ENCODE measurements at regions not wholly inside any gene's neighbourhood (a gene's known extent, or its start where the extent isn't known, plus 50 kb on each side); places are given as distances from the start of the nearest gene placed in this dataset.
"Not testable (repeated sequence)": the region's sequence is repeated elsewhere in the genome, so short reads cannot be mapped to it uniquely, and the experiment has no call there.

- H3K27me3 Mint-ChIP-seq = peaks cover 1% of the 10 kb centered on the region
- H3K4me3 Mint-ChIP-seq = no peak overlapping the region
- peaks cover 13% of the 10 kb centered on the region for H3K9me3 Mint-ChIP-seq (ENCODE audit: low read depth)
- no peaks in the 10 kb centered on the region for H3K36me3 Mint-ChIP-seq
- no peaks in the 10 kb centered on the region for H3K4me1 Mint-ChIP-seq (ENCODE audit: low read depth)
- H3K27ac Mint-ChIP-seq = no peak overlapping the region
Measured at GRCh38 chr1:218930472-218931241, 243.0 kb upstream of the LYPLAL1 start.

GRCh38 chr1:218931324-218931723, 242.4 kb upstream of the LYPLAL1 start:
- H3K9me3 Mint-ChIP-seq (ENCODE audit: low read depth) = peaks cover 20% of the 10 kb centered on the region
- H3K4me1 Mint-ChIP-seq (ENCODE audit: low read depth) = no peaks in the 10 kb centered on the region
- H3K27me3 Mint-ChIP-seq = peaks cover 1% of the 10 kb centered on the region
- no peaks in the 10 kb centered on the region for H3K36me3 Mint-ChIP-seq
- H3K27ac Mint-ChIP-seq = no peak overlapping the region
- no peak overlapping the region for H3K4me3 Mint-ChIP-seq

DNA sequence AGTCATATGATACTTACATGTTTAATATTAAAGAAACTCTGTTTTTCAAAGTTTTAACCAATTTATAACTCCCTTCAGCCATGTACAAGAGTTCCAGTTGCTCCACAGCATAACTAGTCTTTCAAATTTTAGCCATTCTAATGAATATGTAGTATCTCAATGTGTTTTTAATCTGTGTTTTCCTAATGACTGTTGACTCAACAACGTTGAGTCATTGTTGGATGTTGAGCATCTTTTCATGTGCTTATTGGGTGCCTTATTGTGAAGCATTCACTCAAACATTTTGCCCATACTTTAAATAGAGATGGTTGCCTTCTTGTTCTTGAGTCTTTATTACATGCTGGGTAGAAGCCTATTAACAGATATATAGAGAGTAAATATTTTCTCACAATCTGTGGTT, 240.2 kb upstream of the LYPLAL1 start:
- H3K4me1 Mint-ChIP-seq (ENCODE audit: low read depth) = no peaks in the 10 kb centered on the region
- H3K27ac Mint-ChIP-seq = no peak overlapping the region
- peaks cover 27% of the 10 kb centered on the region for H3K9me3 Mint-ChIP-seq (ENCODE audit: low read depth)
- H3K36me3 Mint-ChIP-seq = no peaks in the 10 kb centered on the region
- no peaks in the 10 kb centered on the region for H3K27me3 Mint-ChIP-seq
- H3K4me3 Mint-ChIP-seq = no peak overlapping the region

GRCh38 chr1:218935408-218935807, 238.3 kb upstream of the LYPLAL1 start:
- peaks cover 27% of the 10 kb centered on the region for H3K9me3 Mint-ChIP-seq (ENCODE audit: low read depth)
- not testable (repeated sequence) for H3K4me3 Mint-ChIP-seq; H3K27ac Mint-ChIP-seq; H3K4me1 Mint-ChIP-seq (ENCODE audit: low read depth); H3K36me3 Mint-ChIP-seq; H3K27me3 Mint-ChIP-seq

DNA sequence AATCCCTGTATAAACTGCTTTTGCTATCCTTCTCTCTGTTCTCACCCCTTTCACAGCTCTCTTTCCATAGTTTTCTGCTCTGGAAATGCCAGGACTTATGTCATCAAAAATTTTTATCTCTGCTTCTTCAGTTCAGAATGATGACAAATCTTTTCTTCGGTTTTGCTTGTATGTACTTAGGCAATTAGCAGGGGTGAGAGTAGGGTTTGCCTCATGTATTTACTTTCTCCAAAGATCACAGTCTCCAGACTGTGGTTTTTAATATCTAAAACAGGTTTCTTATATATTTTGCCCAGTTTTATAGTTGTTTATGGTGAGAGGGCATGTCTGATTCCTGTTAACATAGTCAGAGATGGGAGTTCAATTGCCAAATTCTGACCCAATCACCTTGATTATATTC, 235.4 kb upstream of the LYPLAL1 start:
- H3K9me3 Mint-ChIP-seq (ENCODE audit: low read depth) = peaks cover 25% of the 10 kb centered on the region
- H3K4me1 Mint-ChIP-seq (ENCODE audit: low read depth) = no peaks in the 10 kb centered on the region
- H3K27ac Mint-ChIP-seq = no peak overlapping the region
- H3K4me3 Mint-ChIP-seq = no peak overlapping the region
- H3K27me3 Mint-ChIP-seq = no peaks in the 10 kb centered on the region
- H3K36me3 Mint-ChIP-seq = no peaks in the 10 kb centered on the region

GRCh38 chr1:218939095-218939494, 234.6 kb upstream of the LYPLAL1 start:
- Mint-ChIP-seq H3K27me3 (no peaks in the 10 kb centered on the region), H3K9me3 (ENCODE audit: low read depth) (peaks cover 21% of the 10 kb centered on the region), H3K4me3 (no peak overlapping the region), H3K36me3 (no peaks in the 10 kb centered on the region), H3K4me1 (ENCODE audit: low read depth) (no peaks in the 10 kb centered on the region), H3K27ac (no peak overlapping the region)

GRCh38 chr1:218942431-218942830, 231.2 kb upstream of the LYPLAL1 start:
- H3K27ac Mint-ChIP-seq = no peak overlapping the region
- H3K4me1 Mint-ChIP-seq (ENCODE audit: low read depth) = no peaks in the 10 kb centered on the region

GRCh38 chr1:218943371-218943770, 230.3 kb upstream of the LYPLAL1 start:
- no peaks in the 10 kb centered on the region for H3K36me3 Mint-ChIP-seq
- H3K27ac Mint-ChIP-seq = no peak overlapping the region
- H3K4me3 Mint-ChIP-seq = no peak overlapping the region
- H3K9me3 Mint-ChIP-seq (ENCODE audit: low read depth) = no peaks in the 10 kb centered on the region
- no peaks in the 10 kb centered on the region for H3K27me3 Mint-ChIP-seq
- H3K4me1 Mint-ChIP-seq (ENCODE audit: low read depth) = no peaks in the 10 kb centered on the region

More at GRCh38 chr1:218942431-218942830, 231.2 kb upstream of the LYPLAL1 start:
- H3K36me3 Mint-ChIP-seq = no peaks in the 10 kb centered on the region
- no peak overlapping the region for H3K4me3 Mint-ChIP-seq
- H3K27me3 Mint-ChIP-seq = no peaks in the 10 kb centered on the region
- no peaks in the 10 kb centered on the region for H3K9me3 Mint-ChIP-seq (ENCODE audit: low read depth)

GRCh38 chr1:218945050-218945449, 228.6 kb upstream of the LYPLAL1 start:
- Mint-ChIP-seq H3K4me1 (ENCODE audit: low read depth) (no peaks in the 10 kb centered on the region), H3K27me3 (no peaks in the 10 kb centered on the region), H3K4me3 (no peak overlapping the region), H3K36me3 (no peaks in the 10 kb centered on the region), H3K27ac (no peak overlapping the region), H3K9me3 (ENCODE audit: low read depth) (no peaks in the 10 kb centered on the region)

GRCh38 chr1:218946147-218946546, 227.5 kb upstream of the LYPLAL1 start:
- H3K36me3 Mint-ChIP-seq = no peaks in the 10 kb centered on the region
- no peaks in the 10 kb centered on the region for H3K27me3 Mint-ChIP-seq
- no peaks in the 10 kb centered on the region for H3K4me1 Mint-ChIP-seq (ENCODE audit: low read depth)
- no peak overlapping the region for H3K4me3 Mint-ChIP-seq
- H3K27ac Mint-ChIP-seq = no peak overlapping the region
- no peaks in the 10 kb centered on the region for H3K9me3 Mint-ChIP-seq (ENCODE audit: low read depth)

DNA sequence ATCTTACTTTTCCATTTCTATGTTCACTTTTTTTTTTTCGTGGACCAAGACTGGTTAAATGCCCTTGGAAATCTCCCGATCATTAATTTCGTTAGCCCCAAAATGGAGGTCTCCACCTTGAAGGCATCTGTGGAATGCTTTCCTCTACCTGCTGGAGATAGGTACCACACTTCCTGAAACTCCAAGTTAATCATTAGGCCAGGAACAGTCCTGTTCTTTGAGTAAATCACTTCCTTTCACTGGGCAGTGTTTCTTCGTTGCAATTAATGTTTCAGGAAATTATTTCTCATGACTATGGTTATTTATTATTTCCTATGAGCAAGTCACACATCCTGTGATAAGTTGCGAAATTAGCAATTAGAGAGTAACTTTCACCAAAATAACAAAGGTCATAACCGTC, 225.2 kb upstream of the LYPLAL1 start:
- Mint-ChIP-seq H3K27me3 (no peaks in the 10 kb centered on the region), H3K4me1 (ENCODE audit: low read depth) (no peaks in the 10 kb centered on the region), H3K27ac (no peak overlapping the region), H3K9me3 (ENCODE audit: low read depth) (no peaks in the 10 kb centered on the region), H3K36me3 (no peaks in the 10 kb centered on the region), H3K4me3 (no peak overlapping the region)

GRCh38 chr1:218953386-218953785, 220.3 kb upstream of the LYPLAL1 start:
- Mint-ChIP-seq H3K4me3 (no peak overlapping the region), H3K36me3 (no peaks in the 10 kb centered on the region), H3K9me3 (ENCODE audit: low read depth) (no peaks in the 10 kb centered on the region), H3K27ac (no peak overlapping the region), H3K4me1 (ENCODE audit: low read depth) (no peaks in the 10 kb centered on the region), H3K27me3 (no peaks in the 10 kb centered on the region)

- Mint-ChIP-seq H3K9me3 (ENCODE audit: low read depth) (no peaks in the 10 kb centered on the region), H3K36me3 (no peaks in the 10 kb centered on the region), H3K4me1 (ENCODE audit: low read depth) (no peaks in the 10 kb centered on the region), H3K27me3 (peaks cover 3% of the 10 kb centered on the region), H3K4me3 (no peak overlapping the region), H3K27ac (no peak overlapping the region)
Measured at GRCh38 chr1:218957971-218958370, 215.7 kb upstream of the LYPLAL1 start.

DNA sequence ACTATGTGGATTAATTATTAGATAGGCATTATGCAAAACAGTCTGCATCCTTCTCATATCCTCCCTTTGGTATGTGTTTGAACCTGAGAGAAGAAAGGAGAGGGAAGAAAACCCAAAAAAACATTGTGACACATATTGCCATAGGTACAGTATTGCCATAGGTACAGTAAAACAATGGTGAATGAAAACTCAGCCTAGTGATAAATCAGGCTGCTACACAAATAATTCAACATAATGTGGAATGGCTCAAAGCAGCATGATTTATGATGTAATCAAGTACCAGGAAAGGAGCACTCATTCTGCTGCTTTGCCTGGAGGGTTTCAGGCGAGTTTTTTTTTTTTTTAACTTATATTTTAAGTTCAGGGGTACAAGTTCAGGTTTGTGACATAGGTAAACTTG, 213.9 kb upstream of the LYPLAL1 start:
- Mint-ChIP-seq H3K36me3 (no peaks in the 10 kb centered on the region), H3K27me3 (peaks cover 3% of the 10 kb centered on the region), H3K9me3 (ENCODE audit: low read depth) (no peaks in the 10 kb centered on the region), H3K4me3 (no peak overlapping the region), H3K27ac (no peak overlapping the region), H3K4me1 (ENCODE audit: low read depth) (no peaks in the 10 kb centered on the region)

- no peaks in the 10 kb centered on the region for H3K36me3 Mint-ChIP-seq
- H3K27me3 Mint-ChIP-seq = peaks cover 3% of the 10 kb centered on the region
- peaks cover 3% of the 10 kb centered on the region for H3K9me3 Mint-ChIP-seq (ENCODE audit: low read depth)
- no peak overlapping the region for H3K27ac Mint-ChIP-seq
- H3K4me1 Mint-ChIP-seq (ENCODE audit: low read depth) = no peaks in the 10 kb centered on the region
- H3K4me3 Mint-ChIP-seq = no peak overlapping the region
Measured at GRCh38 chr1:218964471-218965185, 209.1 kb upstream of the LYPLAL1 start.

DNA sequence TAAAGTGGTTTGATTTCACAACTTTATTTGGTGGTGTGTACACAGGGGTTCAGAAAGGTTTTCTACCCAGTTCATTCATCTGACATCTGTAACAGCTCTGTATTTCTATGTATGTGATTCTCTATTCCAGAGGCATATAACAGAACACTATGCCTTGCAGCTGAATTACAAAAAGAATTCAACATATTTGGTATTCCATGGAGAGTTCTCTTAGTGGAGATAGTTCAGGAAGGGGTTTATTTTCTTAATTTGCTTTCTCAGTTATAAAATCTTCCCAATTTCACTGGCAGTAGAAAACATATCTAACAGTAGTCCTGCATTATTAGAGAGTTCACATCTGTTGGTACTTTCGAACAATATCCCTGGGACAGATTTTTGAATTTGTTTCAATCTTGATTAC, 207.9 kb upstream of the LYPLAL1 start:
- H3K27ac Mint-ChIP-seq = no peak overlapping the region
- no peak overlapping the region for H3K4me3 Mint-ChIP-seq
- no peaks in the 10 kb centered on the region for H3K4me1 Mint-ChIP-seq (ENCODE audit: low read depth)
- peaks cover 3% of the 10 kb centered on the region for H3K27me3 Mint-ChIP-seq
- no peaks in the 10 kb centered on the region for H3K36me3 Mint-ChIP-seq
- H3K9me3 Mint-ChIP-seq (ENCODE audit: low read depth) = peaks cover 3% of the 10 kb centered on the region
